ENCODE measurements at regions not wholly inside any gene's neighbourhood (a gene's known extent, or its start where the extent isn't known, plus 50 kb on each side); places are given as distances from the start of the nearest gene placed in this dataset.

- TF ChIP-seq EZH2 (IDR thresholded peaks at IDR 0.05; ENCODE audit: borderline replicate concordance, insufficient read depth, low read depth, low read length, poor library complexity, severe bottlenecking) (no peak), CTCF (IDR thresholded peaks at IDR 0.05) (no peak)
Measured at GRCh38 chr2:63723709-63724108, 118.0 kb upstream of the UGP2 start.

Measured in B cell (primary cell).